ENCODE measurements at regions not wholly inside any gene's neighbourhood (a gene's known extent, or its start where the extent isn't known, plus 50 kb on each side); places are given as distances from the start of the nearest gene placed in this dataset.

DNA sequence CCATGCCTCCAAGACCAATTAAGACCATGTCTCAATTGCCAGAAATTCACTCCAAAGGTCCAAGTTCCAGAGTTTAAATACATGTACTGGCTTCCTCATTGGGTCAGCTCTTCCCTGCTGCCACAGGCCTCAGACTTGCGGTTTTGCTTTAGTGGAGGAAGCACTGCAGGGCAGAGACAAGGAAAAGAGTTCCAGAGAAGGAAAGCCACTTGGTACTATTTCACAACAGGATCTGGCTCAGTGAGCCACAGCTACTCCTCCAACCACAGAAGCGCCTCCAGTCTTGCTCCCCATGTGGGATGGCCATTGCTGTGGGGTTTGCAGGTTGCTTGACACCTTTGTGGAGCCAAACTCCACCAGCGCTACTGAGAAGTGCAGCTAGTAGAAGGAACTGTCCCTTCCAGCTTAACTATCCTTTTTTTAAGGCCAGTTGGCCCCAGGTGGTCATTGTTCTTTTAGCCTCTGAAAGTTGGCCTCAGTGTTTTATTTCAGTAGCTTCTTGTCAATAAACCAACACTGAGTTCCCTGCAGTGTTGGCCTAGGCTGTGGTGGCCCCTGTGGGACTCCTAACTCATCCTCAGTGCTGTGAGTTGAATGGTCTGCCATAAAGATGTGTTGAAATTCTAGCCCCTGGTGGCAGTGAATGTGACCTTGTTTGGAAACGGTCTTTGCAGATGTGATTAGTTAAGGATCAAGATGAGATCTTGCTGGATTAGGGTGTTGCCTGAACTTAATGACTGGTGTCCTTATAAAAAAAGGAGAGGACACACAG lies 93.7 kb upstream of the DAP start:
- Histone ChIP-seq H3F3A (ENCODE audit: low read depth) (peaks cover 22% of the 10 kb centered on the region), H3K79me2 (ENCODE audit: low read depth) (no peaks in the 10 kb centered on the region), H3K4me1 (peaks cover 30% of the 10 kb centered on the region), H4K20me1 (ENCODE audit: low read depth) (peaks cover 18% of the 10 kb centered on the region), H3K9ac (no peak overlapping the region), H3K4me2 (no peak overlapping the region), H3K27ac (no peak overlapping the region), H3K4me3 (no peak overlapping the region), H3K27me3 (peaks cover 86% of the 10 kb centered on the region), H3K9me3 (ENCODE audit: low read depth) (no peaks in the 10 kb centered on the region), H2AFZ (replicated peaks) (no peak overlapping the region), H3K36me3 (no peaks in the 10 kb centered on the region)
- Mint-ChIP-seq H3K27ac (peak overlapping the region; percentile 31), H3K27me3 (ENCODE audit: insufficient read depth, low read depth) (peaks cover 13% of the 10 kb centered on the region), H3K9me3 (peaks cover 4% of the 10 kb centered on the region), H3K36me3 (no peaks in the 10 kb centered on the region), H3K4me1 (peaks cover 45% of the 10 kb centered on the region), H3K4me3 (no peak overlapping the region)
- DNase-seq (ENCODE audit: low spot score), result no peak
- no peak for TF ChIP-seq EZH2 (IDR thresholded peaks at IDR 0.05)
- TF ChIP-seq, protein P1, sequence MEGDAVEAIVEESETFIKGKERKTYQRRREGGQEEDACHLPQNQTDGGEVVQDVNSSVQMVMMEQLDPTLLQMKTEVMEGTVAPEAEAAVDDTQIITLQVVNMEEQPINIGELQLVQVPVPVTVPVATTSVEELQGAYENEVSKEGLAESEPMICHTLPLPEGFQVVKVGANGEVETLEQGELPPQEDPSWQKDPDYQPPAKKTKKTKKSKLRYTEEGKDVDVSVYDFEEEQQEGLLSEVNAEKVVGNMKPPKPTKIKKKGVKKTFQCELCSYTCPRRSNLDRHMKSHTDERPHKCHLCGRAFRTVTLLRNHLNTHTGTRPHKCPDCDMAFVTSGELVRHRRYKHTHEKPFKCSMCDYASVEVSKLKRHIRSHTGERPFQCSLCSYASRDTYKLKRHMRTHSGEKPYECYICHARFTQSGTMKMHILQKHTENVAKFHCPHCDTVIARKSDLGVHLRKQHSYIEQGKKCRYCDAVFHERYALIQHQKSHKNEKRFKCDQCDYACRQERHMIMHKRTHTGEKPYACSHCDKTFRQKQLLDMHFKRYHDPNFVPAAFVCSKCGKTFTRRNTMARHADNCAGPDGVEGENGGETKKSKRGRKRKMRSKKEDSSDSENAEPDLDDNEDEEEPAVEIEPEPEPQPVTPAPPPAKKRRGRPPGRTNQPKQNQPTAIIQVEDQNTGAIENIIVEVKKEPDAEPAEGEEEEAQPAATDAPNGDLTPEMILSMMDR (IDR thresholded peaks at IDR 0.05), result no peak
- TF ChIP-seq EZH2phosphoT487 (IDR thresholded peaks at IDR 0.05), result no peak

DNA sequence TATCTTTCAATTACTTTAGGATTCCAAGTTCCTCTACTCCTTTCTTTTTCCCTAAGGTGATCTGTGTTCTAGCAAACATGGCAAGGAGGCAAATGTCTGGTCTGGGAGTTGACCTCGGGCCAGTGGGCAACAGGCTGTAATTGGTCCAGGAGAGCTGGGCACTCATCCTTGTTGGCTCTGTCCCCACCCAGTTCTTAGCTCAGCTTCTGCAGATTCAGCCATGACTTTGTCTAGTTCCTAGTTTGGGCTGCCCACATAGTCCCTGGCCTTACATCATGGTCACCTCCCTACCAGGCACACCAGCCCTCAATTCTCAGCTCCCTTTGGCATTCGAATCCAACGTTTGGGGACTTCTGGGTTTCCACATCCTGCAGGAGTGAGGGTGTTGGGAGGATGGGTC lies 92.1 kb upstream of the DAP start:
- peaks cover 30% of the 10 kb centered on the region for H3K4me1 Mint-ChIP-seq
- H3K4me3 Mint-ChIP-seq, result no peak overlapping the region
- Histone ChIP-seq H3K79me2 (ENCODE audit: low read depth) (no peaks in the 10 kb centered on the region), H3K4me1 (peaks cover 30% of the 10 kb centered on the region), H3K4me2 (no peak overlapping the region), H3F3A (ENCODE audit: low read depth) (peaks cover 22% of the 10 kb centered on the region), H3K27ac (no peak overlapping the region), H4K20me1 (ENCODE audit: low read depth) (peaks cover 13% of the 10 kb centered on the region), H3K9me3 (ENCODE audit: low read depth) (no peaks in the 10 kb centered on the region), H3K9ac (no peak overlapping the region), H2AFZ (replicated peaks) (no peak overlapping the region), H3K36me3 (no peaks in the 10 kb centered on the region), H3K27me3 (peaks cover 70% of the 10 kb centered on the region), H3K4me3 (no peak overlapping the region)
- H3K27me3 Mint-ChIP-seq (ENCODE audit: insufficient read depth, low read depth), result peaks cover 10% of the 10 kb centered on the region
- TF ChIP-seq EZH2 (IDR thresholded peaks at IDR 0.05) (no peak), EZH2phosphoT487 (IDR thresholded peaks at IDR 0.05) (no peak)
- TF ChIP-seq, protein P1 (IDR thresholded peaks at IDR 0.05), result no peak
- H3K9me3 Mint-ChIP-seq, result no peaks in the 10 kb centered on the region
- no peak overlapping the region for H3K27ac Mint-ChIP-seq
- no peaks in the 10 kb centered on the region for H3K36me3 Mint-ChIP-seq
- DNase-seq (ENCODE audit: low spot score), result no peak

DNA sequence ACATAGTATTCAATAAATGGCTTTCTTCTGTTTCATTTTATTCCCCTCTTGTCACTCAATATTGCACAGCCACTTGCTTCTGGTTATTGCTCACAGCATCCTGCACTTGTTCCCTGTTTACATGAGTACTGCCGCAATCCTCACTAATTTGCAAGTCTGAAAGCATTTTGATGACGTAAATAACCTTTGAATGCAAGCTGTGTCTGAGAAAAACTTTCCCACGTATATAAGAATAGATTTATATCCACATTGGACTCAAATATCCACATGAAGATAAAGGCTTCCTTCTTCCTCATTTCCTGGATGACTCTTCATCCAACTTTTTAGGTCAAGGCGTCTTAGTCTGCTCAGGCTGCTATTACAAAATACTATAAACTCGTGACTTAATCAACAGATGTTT lies 88.2 kb upstream of the DAP start:
- no peaks in the 10 kb centered on the region for H3K36me3 ChIP-seq
- H3K36me3 Mint-ChIP-seq, result no peaks in the 10 kb centered on the region
- H3K4me3 Mint-ChIP-seq, result no peak overlapping the region
- H3K9ac ChIP-seq, result no peak overlapping the region
- DNase-seq (ENCODE audit: low spot score), result no peak
- H3K27ac ChIP-seq, result no peak overlapping the region
- peaks cover 36% of the 10 kb centered on the region for H3K27me3 ChIP-seq
- no peak overlapping the region for H3K4me3 ChIP-seq
- H3K9me3 Mint-ChIP-seq, result peaks cover 3% of the 10 kb centered on the region
- no peak overlapping the region for H2AFZ ChIP-seq (replicated peaks)
- H3K27me3 Mint-ChIP-seq (ENCODE audit: insufficient read depth, low read depth), result no peaks in the 10 kb centered on the region
- no peak overlapping the region for H3K27ac Mint-ChIP-seq
- no peaks in the 10 kb centered on the region for H3K79me2 ChIP-seq (ENCODE audit: low read depth)
- H3K4me1 ChIP-seq, result no peaks in the 10 kb centered on the region
- TF ChIP-seq, protein P1 (IDR thresholded peaks at IDR 0.05), result no peak
- TF ChIP-seq EZH2phosphoT487 (IDR thresholded peaks at IDR 0.05) (no peak), EZH2 (IDR thresholded peaks at IDR 0.05) (no peak)
- no peaks in the 10 kb centered on the region for H3K4me1 Mint-ChIP-seq
- no peaks in the 10 kb centered on the region for H3K9me3 ChIP-seq (ENCODE audit: low read depth)
- no peaks in the 10 kb centered on the region for H4K20me1 ChIP-seq (ENCODE audit: low read depth)
- H3K4me2 ChIP-seq, result no peak overlapping the region
- no peaks in the 10 kb centered on the region for H3F3A ChIP-seq (ENCODE audit: low read depth)
